HepG2 (cell line): ENCODE measurements at regions not wholly inside any gene's neighbourhood (a gene's known extent, or its start where the extent isn't known, plus 50 kb on each side); places are given as distances from the start of the nearest gene placed in this dataset.

Source experiments
- BHLHE40 ChIP-seq: IDR thresholded peaks from 2 replicates; pipeline ENCODE4 v1.6.1; 2011; ENCODE audit warnings: low read length, improper control_type of control experiment
- CTCF ChIP-seq: sonication (generic); formaldehyde crosslinking; IDR thresholded peaks from 2 replicates; pipeline ENCODE4 v1.5.0; 2020; ENCODE audit warnings: mild to moderate bottlenecking, missing genetic modification reagents, moderate library complexity
- EZH2 ChIP-seq: conservative IDR thresholded peaks from 2 replicates; pipeline ENCODE4 v1.6.1; 2012; ENCODE audit warnings: mild to moderate bottlenecking, low read depth, low read length, moderate library complexity
- HCFC1 ChIP-seq: fragments of 150-350 bp; IDR thresholded peaks from 2 replicates; pipeline ENCODE4 v1.6.1; 2014; ENCODE audit warnings: low read depth, low read length
- IKZF1 ChIP-seq: fragments of 450-650 bp; IDR thresholded peaks from 2 replicates; pipeline ENCODE4 v1.7.1; 2016
- SIN3A ChIP-seq: IDR thresholded peaks from 2 replicates; pipeline ENCODE4 v1.6.1; 2011; ENCODE audit warnings: low read depth, mild to moderate bottlenecking, control low read depth, low read length, borderline replicate concordance
- ZBTB26 ChIP-seq: IDR thresholded peaks from 2 replicates; pipeline ENCODE4 v1.6.1; 2016; ENCODE audit warnings: missing compliant biosample characterization, missing genetic modification reagents, borderline replicate concordance
- ZFP1 ChIP-seq: IDR thresholded peaks from 2 replicates; pipeline ENCODE4 v1.6.1; 2016
- ZNF232 ChIP-seq: sonication (generic); formaldehyde crosslinking; IDR thresholded peaks from 2 replicates; pipeline ENCODE4 v1.4.0; 2020; ENCODE audit warnings: missing genetic modification reagents, borderline replicate concordance
- TF ChIP-seq, protein P1 (sequence below): sonication (generic); formaldehyde crosslinking; IDR thresholded peaks from 2 replicates; pipeline ENCODE4 v1.4.0; 2020; ENCODE audit warnings: mild to moderate bottlenecking, missing genetic modification reagents

DNA sequence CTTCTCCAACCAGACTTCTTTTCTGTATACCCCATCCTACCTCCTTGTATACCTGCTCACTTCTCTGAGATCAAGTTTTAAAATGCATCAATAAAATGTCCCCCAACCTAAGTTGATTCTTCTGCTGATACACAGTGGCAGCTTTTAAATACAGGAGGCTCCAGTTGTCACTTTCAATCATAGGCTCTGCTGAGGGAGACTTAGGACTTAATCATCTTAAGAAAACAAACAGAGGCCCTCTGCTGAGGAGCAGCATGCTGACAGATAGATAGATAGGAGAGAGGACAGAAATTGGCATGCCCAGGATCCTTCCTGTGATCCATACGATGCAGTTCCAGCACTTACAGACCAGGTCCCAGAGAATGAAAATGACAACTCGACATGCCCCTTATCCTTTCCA lies 311.0 kb upstream of the PROX1 start:
- no peak for TF ChIP-seq ZFP1 (CRISPR knock-in tag)
- TF ChIP-seq, protein P1, sequence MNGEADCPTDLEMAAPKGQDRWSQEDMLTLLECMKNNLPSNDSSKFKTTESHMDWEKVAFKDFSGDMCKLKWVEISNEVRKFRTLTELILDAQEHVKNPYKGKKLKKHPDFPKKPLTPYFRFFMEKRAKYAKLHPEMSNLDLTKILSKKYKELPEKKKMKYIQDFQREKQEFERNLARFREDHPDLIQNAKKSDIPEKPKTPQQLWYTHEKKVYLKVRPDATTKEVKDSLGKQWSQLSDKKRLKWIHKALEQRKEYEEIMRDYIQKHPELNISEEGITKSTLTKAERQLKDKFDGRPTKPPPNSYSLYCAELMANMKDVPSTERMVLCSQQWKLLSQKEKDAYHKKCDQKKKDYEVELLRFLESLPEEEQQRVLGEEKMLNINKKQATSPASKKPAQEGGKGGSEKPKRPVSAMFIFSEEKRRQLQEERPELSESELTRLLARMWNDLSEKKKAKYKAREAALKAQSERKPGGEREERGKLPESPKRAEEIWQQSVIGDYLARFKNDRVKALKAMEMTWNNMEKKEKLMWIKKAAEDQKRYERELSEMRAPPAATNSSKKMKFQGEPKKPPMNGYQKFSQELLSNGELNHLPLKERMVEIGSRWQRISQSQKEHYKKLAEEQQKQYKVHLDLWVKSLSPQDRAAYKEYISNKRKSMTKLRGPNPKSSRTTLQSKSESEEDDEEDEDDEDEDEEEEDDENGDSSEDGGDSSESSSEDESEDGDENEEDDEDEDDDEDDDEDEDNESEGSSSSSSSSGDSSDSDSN (CRISPR knock-in tag): no peak
- TF ChIP-seq BHLHE40: no peak
- TF ChIP-seq SIN3A: no peak
- TF ChIP-seq CTCF: no peak
- TF ChIP-seq IKZF1: no peak
- no peak for TF ChIP-seq ZBTB26 (CRISPR knock-in tag)
- TF ChIP-seq EZH2: no peak
- TF ChIP-seq HCFC1: no peak
- no peak for TF ChIP-seq ZNF232 (CRISPR knock-in tag)
